ENCODE measurements at regions not wholly inside any gene's neighbourhood (a gene's known extent, or its start where the extent isn't known, plus 50 kb on each side); places are given as distances from the start of the nearest gene placed in this dataset.
"Not testable (repeated sequence)": the region's sequence is repeated elsewhere in the genome, so short reads cannot be mapped to it uniquely, and the experiment has no call there.

DNA sequence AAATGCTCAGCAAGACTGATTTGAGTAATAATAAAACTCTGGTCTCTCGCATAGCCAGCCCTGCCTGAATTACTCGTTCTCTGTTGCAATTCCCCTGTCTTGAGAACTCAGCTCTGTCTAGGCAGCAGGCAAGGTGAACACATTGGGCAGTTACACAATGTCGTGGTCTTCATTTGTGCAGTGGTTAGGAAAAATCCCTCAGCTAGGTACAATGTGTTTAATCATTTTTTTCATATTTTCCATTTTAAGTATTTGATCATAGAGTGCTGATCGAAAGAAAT lies 508.7 kb downstream of the RPIA start:
- not testable (repeated sequence) for TF ChIP-seq CTCF, POLR2A (IDR thresholded peaks at IDR 0.05)
